Forelimb muscle (tissue), 1 donor: ENCODE measurements at regions not wholly inside any gene's neighbourhood (a gene's known extent, or its start where the extent isn't known, plus 50 kb on each side); places are given as distances from the start of the nearest gene placed in this dataset.
"Not testable (repeated sequence)": the region's sequence is repeated elsewhere in the genome, so short reads cannot be mapped to it uniquely, and the experiment has no call there.

ENCODE experiments used
- DNase-seq: peaks from one replicate; pipeline ENCODE4 v3.0.0-alpha.2; 2013; ENCODE audit warnings: low read depth

DNA sequence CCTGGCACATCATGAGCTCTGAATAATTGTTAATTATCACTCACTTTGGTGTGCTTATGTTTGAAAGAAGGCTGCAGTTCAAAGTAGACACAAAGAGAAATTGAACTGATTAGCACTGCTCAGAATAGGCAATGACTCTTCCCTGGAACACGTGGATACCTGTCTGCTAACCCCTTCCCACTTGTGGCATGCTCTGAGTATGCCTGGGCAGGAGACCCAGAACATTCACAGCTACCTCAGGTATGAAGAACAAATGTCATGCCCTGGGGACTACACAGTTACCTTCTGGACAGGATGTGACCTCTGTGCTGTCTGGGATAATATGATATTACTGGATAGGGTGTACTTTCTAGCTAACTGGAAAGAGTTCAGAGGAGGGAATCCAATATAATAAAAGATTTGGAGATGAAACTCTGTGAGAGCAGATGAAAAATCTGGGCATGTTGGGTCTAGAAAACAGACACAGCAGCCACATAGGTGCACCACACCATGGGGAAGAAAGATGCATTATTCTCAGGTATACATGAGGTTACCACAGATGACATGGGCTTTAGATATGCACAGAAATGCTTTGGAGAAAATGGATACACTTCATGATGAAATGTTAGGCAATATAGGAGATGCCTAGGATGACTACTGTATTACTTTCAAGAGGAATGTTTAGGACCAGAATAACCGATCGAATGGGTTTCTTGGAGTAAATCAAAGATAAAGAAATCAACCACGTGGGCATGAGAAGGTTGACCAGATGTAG is 324.2 kb upstream of the PREP start:
- no peak for DNase-seq

DNA sequence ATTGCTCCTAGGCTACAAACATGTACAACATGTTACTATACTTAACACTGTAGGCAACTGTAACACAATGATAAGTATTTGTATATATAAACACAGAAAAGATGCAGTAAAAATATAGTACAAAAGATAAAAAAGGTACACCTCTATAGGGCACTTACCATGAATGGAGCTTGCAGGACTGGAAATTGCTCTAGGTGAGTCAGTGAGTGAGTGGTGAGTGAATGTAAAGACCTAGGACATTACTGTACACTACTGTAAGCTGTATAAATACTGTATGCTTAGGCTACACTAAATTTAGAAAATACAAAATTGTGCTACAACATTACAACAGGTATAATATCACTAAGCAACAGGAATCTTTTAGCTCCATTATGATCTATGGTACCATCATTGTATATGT is 312.0 kb upstream of the PREP start:
- DNase-seq = no peak

DNA sequence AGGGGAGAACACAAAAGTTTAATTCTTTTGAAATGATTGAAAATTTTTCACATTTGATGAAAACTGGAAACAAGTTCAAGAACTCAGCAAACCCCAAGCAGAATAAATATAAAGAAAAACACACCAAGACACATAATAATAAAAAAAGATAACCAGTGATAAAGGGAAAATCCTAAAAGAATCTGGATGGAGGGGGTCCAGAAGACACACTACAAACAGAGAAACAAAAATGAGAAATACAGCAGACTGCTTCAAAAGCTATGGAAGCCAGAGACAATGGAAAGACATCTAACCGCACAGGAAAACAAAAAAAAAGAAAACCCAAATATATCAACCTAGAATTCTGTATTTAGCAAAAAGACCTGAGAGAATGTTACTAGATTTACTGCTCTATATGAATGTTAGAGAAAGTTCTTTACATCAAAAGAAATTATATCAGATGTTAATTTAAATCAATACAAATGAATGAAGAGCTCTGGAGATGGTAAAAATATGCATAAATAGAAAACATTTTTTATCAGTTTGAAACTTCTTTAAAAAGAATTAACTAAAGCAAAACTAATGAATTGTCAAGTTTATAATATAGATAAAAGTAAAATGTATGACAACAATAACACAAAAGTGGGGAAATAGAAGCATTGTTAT is 310.7 kb upstream of the PREP start:
- DNase-seq = no peak

DNA sequence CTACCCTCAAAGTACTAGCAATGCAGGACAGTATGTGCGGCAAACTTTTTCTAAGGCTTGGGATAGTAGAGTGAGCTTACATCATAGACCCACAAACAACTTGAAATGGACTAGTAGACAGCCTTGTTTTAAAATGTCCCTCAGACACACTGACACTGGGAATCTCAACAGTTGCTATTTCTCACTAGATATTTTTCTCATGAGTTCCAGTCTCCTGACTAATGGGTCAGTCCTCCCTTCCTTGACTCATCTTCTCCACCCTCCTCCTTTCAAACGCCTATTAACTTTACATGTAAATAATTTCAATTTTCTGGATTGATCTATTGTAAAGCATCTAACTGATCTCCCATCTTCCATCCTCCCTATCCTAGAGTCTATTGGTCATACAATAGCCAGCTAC is 308.3 kb upstream of the PREP start:
- DNase-seq = no peak

DNA sequence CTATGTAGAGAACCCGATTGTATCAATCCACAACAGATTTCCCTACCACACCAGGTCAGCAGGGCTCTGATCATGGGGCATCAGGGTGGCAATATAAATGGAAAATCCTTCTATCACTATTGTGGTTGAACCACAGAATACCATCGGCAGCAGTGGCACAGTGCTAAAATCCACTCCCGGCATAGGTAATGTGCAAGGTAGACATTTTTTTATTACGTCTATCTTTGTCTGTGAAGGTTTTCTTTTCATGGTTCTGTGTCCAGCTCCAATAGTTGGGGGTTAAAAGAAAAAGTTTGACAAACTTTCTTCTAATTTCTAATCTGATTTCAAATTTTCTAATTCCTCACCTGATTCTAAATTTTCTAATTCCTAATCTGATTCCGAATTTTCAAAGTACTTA is 302.7 kb upstream of the PREP start:
- DNase-seq = no peak

DNA sequence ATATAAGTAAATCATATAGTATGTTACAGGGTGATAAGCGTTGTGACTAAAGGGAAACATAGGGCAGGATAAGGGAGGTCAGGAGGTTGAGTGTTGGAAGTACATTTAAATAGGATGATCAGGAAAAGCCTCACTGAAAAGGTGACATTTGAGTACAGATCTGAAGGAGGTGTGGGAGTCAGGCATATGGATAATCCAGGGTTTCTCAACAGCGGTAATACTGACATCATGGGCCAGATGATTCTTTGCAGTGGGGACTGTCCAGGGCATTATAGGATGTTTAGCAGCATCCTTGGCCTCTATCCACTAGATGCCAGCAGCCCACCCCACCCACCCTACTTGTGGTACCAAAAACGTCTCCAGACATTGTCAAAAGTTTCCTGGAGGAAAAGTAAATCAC is 292.6 kb upstream of the PREP start:
- DNase-seq = no peak

DNA sequence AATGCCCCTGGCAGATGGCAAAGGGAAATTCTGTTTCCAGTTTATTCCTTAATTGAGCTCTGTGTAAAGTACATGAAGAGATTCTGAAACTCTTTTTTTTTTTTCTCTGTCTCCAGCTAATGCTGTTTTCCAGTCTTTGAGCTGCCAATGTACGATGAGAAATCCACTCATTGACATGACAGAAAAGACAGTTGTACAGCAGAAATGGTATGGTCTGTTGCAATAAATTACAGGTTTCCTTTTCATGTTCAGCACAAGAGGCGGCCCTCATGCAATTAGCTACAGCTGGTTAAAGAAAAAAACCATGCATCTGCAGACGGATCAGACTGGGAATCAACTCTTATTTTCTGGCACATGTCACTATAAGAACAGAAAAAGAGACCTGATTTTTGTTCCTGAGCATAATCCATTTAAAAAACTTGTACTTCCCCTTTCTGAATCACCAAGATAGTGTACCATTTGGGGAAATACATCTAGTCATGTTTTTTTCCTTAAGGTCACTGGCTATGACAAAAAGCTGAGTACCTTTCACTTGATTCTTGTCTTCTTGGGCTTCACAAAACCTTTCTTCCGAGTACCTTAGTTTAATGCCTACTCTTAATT is 289.8 kb upstream of the PREP start:
- DNase-seq = no peak

DNA sequence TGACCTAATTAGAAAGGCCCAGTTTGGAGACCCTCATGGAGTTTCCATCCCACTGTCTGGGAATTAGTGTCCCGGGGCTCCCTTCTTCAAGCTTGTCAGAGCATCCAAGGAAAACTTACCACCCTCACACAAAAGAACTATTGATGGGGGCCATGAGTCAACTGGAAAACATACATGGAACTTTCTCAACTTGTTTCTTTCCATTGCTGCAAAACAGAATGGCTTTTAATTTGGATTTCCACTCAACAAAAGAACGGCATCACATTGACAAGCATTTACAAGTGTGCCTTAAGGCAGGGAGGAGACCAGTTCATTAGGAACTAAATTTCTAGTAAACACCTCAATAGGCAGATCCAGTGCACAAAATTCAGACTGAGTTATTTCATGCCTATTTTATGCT is 289.1 kb upstream of the PREP start:
- DNase-seq = no peak

DNA sequence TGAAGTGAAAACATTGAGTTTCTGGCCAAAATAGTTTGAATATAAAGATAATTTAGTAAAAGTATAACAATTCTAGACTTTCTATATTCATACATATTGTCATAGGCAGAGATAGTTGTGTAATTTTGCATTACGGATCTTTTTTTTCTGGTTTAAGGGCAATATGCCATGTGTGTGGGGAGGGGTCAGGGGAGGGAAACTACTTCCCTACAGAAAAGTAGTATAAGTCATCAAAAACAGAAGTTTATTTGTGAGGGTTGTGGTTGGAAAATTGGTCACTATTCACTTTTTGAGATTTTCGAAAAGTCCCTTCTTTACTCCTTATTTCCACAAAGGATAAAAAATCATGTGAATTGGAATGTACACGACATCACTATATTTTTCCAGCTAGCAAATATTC is 288.2 kb upstream of the PREP start:
- DNase-seq = no peak

DNA sequence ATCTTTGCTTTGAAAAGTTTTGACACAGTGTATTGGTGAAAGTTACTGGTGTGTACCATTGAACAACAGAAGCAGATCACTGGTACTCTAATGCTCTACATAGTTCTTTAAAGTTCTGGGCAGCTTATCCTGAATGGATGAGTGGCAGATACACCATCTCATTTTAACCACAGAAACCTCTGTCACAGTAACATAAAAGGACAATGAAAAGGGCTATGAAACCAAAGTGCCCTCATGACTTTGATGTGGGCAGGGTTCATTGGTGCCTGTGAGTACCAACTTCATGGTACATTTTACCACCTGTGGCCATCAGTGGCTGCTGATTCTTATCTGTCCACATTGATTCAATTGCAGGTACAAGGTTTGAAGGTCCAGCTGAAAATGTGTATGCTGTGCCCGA is 285.7 kb upstream of the PREP start:
- DNase-seq = no peak

DNA sequence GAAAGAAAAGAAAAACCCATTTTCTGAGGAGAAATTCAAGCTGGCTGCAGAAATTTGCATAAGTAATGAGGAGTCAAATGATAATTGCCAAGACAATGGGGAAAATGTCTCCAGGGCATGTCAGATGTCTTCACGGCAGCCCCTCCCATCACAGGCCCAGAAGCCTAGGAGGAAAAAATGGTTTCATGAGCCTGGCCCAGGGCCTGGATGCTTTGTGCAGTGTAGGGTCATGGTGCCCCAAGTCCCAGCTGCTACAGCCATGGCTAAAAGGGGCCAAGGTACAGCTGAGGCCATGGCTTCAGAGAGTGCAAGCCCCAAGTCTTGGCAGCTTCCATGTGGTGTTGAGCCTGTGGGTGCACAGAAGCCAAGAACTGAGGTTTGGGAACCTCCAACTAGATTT is 283.9 kb upstream of the PREP start:
- DNase-seq = not testable (repeated sequence)

DNA sequence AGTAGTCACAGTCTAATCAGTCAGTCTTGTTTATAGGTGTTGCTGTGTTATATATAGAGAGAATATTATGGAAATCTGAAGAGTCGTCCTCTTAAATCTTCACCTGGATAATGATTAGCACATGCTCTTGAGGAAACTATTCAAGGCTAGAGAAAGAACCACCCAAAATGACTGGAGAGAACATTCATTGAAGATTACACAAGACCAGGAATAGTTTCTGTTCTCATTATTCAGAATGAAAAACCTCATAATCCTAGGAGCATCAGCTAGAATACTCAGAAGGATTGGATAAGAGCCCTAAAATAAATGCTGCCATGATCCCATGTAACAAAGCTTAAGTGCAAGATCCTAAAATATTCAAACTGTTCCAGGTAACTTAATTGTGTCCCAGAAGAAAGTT is 278.2 kb upstream of the PREP start:
- DNase-seq = no peak

DNA sequence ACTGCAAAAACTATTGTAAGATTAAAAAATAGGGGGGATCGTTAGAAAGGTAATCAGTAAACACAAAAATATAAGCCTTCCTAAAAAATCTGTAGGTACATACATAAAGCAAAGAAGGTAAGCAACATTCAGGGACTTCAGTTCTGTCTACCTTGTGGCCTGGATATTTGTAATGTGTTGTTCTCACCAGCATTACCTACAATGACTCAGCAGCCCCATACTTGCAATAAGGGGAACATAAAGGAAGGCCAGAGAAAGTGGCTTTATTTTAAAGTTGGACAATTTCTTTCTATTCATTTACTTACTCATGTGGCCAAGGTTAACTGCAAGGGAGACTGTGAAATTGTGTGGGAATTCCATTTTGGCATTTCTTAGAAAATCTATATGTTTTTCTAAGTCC is 277.2 kb upstream of the PREP start:
- DNase-seq = no peak

DNA sequence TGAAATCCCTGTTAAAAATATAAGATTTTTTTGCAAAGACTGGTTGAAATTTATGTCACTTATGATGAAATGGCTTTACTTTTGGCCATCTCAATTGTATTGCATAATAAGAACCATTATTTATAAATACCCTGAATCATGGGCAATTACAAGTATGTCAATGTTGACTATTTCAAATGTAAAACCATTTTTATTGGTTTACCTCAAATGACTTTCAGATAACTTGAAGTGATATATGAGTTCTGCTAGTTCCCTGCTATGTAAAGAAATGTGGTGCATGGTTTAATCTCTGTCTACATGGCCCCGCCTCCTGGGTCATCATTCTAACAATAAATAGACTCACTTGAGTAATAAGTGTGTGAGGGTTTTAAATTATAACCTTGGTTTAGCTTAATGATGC is 275.6 kb upstream of the PREP start:
- DNase-seq = no peak

DNA sequence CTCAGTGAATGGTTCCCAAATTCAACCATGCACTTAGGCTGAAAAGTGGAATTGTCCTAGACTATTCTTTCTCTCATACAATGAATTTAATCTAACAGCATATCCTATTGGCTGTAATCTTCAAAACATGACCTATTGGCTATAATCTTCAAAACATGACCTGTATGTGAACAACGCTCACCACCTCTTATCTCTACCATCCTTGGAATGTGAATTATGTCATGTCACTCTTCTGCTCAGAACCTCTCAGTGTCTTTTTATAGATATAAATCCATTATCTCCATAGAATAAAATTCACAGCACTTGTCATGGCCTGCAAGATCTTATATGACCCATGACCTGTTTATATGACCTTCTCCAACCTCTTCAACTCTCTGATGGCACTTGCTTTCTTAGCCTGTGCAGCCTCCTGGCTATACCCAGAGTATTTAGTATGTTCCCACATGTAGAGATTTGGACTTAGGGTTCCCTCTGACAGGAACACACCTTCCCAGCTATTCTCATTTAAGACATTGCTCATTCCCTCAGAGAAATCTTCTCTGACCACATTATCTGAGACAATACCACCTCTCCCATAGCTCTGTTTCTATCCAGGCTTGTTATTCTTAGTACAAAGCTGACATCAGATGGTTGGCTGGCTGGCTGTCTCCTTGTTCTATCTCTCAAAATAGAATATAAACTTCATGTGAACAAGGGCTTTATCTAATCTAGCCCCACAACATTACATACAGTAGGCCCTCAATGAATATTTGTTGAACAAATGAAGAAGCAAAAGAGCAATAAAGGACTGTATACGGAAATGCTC is 275.0 kb upstream of the PREP start:
- DNase-seq = no peak

DNA sequence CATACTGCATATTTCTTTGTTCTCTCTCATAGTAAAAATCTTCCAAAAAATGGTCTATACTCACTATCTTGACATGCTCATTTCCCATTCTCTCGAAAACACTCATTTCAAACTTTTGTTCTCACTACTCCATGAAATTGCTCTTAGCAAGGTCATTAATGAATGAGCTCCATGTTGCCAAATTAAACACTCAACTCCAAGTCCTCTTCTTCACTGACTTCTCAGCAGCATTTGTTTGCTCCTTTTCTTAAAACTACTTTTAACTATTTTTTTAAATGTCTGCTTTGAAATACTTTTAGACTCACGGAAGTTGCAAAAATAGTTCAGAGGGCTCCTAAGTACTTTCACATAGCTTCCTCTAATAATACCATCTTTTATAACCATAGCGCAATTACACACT is 274.0 kb upstream of the PREP start:
- DNase-seq = no peak

DNA sequence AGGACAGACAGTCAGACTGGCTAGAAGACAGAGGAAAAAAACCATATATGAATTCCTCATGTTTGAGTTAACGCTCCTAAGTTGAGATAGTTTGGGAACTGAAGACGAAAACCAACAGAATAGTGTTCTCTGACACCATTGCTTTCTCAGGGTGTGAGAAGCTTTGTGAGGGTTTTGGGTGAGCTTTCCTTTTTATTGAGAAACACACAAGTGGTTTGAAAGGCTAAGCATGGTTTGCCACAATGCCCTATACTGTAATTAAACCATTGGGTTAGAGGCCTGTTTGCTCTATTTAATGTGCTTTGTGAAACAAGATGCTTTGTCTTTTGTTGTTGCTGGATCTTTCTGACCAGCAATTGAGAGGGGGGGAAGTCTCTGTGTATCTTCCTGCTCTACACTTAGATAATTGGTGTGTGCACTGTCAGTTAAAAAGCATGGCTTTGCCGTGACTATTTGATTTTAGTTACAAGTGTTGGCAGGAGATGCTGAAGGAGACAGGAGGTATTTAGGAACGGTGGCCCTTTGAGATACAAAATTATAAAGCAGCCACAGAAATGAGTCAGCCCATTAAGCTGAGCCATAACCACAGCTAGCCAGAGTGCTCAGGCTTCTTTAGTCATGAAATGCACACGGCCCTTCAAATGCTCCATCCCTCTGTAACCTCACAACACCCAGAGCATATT is 273.0 kb upstream of the PREP start:
- DNase-seq = no peak

DNA sequence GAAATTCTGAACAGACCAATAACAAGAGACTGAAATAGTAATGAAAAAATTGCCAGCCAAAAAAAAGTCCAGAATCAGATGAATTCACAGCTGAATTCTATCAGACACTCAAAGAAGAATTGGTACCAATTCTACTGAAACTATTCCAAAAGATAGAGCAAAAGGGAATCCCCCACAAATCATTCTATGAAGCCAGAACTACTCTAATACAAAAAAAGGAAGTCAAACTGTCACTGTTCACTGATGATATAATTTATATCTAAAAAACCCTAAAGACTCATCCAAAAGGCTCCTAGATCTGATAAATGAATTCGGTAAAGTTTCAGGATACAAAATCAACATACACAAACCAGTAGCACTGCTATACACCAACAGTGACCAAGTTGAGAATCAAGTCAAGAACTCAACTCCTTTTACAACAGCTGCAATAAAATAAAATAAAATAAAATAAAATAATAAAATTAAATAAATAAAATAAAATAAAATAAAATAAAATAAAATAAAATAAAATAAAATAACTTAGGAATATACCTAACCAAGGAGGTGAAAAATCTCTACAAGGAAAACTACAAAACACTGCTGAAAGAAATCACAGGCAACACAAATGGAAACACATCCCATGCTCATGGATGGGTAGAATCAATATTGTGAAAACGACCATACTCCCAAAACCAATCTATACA is 270.1 kb upstream of the PREP start:
- DNase-seq = not testable (repeated sequence)

DNA sequence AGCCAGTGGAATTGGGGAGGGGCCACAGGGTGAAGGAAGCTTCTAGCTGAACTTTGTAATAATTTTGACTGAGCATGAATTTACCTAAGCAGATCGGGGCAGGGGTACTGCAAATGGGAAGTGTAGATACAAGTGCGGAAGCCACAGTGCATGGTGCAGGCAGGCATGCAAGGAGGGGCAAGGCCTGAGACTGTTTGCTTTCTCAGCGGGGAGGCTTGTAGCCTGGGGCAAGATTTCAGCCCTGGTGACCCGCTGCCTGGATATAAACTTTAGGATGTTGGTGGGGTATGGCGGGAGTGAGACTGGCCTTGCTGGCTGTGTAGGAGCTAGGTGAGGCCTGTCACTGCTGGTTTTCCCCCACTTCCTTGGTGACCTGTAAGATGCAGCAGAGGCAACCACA is 266.4 kb upstream of the PREP start:
- no peak for DNase-seq

DNA sequence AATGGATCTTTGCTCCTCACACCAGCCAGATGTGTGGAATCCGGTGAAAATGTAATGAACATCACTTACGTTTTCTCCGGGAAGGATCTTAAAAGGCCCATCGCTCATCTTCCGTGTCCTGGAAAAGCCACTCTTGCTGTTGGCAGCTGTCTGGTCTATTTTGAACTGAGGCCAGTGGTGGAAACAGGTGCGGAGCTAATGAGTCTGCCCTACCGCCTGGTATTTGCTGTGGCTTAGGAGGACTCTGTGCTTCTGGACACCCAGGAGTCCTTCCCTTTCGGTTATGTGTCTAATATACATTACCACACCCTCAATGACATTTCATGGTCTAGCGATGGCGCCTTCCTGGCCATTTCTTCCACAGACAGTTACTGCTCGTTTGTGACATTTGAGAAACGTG is 264.2 kb upstream of the PREP start:
- no peak for DNase-seq

DNA sequence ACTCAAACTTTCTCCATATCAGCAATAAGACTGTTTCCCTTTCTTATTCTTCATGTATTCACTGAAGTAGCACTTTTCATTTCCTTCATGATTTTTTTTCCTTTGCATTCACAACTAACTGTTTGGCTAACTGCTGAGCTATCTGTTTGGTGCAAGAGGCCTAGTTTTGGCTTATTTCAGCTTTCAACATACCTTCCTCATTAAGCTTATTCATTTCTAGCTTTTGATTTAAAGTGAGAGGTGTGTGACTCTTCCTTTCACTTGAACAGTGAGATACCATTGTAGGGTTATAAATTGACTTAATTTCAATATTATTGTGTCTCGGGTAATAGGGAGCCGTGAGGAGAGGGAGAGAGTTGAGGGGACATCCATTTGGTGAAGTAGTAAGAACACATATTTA is 262.0 kb upstream of the PREP start:
- no peak for DNase-seq
